Renal cortical epithelial cell (primary cell): ENCODE measurements at regions not wholly inside any gene's neighbourhood (a gene's known extent, or its start where the extent isn't known, plus 50 kb on each side); places are given as distances from the start of the nearest gene placed in this dataset.
"Not testable (repeated sequence)": the region's sequence is repeated elsewhere in the genome, so short reads cannot be mapped to it uniquely, and the experiment has no call there.

Experiments used
- DNase-seq: peaks from one replicate; pipeline ENCODE4 v3.0.0-alpha.2; 2011; ENCODE audit warnings: low read depth

DNA sequence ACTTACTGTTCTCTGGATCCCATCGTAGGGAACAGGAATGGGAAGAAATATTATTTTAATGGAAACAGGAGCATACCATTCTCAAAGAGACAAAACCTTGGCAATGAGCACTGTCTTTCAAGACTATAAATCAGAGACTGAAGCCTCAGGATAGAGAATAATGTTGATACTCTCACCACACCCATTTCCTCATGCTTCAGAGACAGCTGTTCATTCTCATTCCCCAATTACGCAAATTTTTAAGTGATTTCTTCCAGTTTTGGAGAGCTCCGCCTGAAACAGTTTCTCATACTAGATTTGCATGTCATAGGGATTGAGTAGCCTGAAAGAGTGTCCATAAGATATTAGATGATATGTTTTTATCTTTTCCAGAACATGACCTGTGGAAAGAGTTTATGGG is 290.5 kb upstream of the RASA1 start:
- no peak for DNase-seq

DNA sequence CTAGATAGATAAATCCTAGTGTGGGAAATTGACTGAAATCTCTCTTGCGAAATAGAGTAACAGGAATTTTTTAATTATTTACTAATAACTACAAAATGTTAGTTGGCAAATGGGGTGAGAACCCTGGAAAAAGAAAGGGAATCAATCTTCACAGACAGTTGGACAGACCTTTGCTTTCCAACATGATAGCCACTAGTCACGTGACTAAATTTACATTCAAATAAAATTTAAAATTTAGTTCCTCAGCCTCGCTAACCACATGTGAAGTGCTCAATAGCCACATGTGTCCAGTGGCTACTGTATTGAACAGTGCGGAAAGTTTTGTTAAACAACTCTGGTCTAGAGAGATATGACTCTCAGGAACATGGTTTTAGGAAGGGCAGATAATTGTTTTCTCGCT is 289.9 kb upstream of the RASA1 start:
- no peak for DNase-seq

DNA sequence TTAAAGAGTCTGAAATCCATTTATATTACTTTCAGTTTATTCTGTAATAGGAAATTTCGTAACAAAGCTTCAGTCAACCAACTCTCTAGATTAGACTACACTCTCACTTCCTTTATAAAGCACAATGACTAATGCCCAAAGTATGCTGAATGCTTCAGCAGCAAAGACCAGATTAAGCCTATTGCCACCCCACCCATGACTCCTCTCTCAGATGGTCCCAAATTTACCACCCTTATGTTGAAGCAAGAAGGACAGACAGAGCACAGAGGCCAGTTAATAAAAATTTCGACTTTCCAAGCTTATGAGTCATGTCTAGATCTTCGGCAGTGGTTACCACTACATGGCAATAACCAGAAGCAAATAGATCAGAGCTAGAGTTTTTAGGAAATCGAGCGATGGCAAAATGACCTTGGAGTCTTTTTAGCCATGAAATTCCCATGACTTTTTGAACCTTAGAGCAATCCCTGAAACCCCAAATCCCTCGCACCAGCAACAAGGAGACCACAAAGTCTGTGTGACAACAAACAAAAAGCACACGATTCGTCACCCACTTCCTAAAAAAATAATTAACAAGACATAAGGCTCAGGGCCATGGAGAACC is 287.8 kb upstream of the RASA1 start:
- DNase-seq: peak; percentile 88

DNA sequence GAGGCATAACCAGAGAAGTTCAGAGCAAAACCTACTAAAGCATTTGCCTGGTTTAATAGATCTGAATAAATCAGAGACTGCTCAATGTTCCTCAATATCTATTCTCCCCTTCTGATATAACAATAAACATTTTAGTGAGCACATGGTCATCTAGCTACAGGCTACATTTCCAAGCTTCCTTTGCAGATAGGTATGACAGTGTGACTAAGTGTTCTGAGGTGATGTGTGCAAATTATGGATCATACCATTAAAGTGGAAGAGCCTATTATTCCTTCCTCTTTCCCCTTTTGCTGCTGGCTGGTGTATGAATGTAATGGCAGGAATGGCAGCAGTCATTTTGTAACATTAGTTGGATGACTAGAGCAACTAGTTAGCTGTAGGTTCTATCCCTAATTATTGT is 285.8 kb upstream of the RASA1 start:
- no peak for DNase-seq

DNA sequence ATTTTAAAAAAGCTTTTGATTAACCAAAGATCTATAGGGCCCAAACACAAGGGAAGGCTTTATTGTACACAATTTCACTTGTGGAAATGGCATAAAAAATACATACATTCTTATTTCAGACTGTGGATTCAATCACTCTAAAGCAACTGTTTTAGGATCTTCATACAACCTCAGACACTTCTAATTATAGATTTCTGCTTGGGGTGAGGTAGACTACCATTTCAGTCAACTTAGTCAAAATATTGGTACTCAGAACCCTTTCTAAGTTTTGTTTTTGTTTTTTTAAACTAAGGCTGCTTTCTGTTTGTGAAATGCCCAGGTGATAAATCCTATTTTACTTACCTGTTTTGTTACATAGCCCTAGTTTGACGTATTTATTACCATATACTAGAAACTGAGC is 284.5 kb upstream of the RASA1 start:
- no peak for DNase-seq

DNA sequence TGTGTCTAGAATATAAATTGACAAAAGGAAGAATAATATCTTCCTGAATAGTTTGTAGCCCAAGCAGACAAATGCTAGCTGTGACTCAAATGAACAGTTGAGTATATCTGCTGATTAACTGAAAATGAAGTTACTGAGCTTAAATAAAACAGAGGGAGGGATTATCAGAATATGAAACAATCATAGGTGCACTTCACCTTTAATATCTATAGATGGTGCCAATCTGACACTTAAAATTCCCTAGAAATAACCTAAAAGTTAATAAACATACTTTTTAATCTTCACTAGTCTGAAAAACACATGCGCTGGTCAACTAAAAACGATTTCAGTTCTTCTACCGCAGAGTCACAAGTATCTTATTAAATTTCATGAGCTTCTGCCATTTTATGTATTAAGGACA is 280.8 kb upstream of the RASA1 start:
- DNase-seq: no peak

DNA sequence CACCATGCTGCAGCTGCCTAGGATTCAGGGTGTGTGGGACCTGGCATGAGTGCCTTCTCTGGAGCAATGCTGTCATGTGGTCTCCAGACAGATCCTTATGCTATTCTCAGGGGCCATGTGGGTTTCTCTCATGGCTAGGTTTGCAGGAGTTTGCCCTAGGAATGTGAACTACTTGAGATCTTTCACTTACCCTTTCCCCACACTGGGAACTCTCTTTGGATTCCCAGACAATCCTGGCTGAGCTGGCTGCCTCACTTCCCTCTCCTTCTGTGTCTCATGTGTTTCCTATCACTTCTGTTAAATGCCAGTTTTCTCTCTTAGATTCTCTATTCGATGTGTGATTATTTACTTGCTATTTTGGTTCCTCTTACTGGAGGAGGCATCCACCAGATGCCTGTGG is 270.2 kb upstream of the RASA1 start:
- DNase-seq: peak; percentile 63

DNA sequence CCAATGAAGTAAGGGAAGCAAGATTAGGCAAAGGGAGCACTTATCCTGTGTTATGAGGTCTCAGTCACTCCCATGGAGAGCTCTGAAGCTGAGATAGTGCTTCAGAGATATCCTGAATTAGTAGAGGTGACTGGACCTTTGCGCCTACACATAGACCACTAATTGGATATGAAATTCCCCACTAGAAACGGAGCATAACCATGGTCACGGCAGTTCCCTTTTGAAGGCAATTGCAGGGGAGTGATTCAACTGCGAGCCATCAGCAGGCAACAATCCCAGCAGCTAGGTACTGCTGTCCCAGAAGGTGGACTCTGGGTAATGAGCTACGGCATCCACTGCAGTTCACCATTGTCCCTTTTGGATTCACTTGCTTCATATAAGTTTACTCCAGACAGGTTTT is 267.7 kb upstream of the RASA1 start:
- DNase-seq: peak; percentile 94

DNA sequence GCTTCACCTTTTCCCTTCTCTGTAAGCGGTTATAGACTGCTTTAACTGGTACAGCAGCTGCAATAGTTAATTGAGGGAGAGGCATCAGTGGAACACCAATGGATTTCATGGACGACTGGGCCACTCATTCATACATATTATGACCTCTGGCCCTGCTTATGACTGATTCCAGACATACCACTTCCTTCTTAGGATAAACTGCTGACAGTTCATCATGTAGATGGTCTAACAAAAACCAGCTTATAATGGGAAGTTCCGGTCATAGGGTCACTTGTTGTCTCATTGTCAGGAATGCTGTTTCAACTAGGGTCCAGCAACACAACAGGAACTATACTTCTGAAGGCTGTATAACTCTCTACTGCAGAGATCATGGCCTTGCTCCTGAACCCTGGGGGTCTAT is 265.2 kb upstream of the RASA1 start:
- peak; percentile 75 for DNase-seq

DNA sequence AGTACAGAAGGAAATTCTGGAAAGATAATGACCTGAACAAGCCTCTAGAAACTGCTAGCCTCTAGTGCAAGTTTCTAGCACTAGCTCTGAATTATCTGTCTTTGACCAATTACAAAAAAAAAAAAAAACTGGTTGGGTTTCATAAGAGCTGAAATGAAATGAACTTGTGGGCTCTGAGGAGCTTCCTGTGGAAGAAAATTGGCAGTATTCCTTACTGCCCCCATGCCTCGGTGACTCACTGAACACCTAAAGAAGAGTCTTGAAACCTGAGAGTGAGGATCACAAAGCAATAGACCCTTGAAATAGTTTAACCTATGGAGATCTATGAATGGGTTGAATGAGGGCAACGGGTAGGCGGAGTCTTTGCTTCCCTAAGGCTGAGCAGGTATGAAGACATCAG is 263.6 kb upstream of the RASA1 start:
- peak; percentile 81 for DNase-seq

DNA sequence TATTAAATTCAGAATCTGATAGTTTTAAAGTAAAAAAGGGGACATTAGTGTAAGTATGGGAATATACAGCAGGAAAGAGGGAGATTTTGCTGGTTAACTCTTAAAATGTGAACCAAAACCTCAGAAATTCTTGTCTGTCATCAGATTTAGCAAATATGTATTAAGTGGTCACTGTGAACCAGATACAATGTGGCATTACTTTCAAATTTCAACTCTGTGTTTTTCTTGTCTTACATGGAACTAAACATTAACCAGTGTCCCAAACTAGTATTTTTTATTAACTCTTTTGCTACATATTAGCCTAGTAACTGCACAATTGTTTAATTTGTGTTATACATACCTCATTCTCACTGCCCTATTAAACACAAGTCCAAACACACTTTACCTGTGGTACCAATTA is 259.9 kb upstream of the RASA1 start:
- DNase-seq: peak; percentile 60

DNA sequence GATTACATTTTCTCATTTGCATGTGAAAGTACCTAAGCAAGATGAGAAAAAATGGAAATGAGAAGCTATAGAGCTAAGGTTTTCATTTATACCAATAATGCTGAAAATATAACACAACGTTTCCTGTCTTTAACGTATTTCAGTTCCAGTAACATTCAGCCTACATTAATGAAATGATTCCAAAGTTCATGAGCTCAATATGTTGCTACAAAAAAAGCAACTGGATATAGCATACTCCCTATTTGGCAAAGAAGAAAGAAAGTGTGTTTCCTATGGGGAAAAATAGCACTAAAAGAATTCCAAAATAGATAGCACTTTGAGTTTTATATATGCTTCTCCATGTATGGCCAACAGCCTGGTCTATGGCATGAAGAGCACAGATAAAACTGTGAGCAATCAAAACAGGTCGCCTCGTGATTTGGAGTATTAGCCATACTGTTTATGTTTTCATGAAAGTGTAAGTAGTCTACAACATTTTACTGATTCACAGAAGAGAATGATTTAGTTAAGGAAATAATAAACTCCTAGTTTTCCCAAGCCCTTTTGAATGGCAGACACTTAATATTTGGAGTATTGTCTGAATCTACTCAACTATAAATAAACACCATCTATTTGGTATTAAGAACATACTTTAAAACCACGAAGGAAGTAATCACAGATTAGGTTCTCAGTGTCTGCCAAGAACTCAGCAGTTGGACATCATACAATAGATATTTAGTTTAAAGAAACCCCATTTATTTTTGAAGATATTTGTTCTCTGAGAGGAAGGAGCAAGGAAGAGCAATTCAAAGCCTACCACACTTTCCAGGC is 258.7 kb upstream of the RASA1 start:
- peak; percentile 72 for DNase-seq

DNA sequence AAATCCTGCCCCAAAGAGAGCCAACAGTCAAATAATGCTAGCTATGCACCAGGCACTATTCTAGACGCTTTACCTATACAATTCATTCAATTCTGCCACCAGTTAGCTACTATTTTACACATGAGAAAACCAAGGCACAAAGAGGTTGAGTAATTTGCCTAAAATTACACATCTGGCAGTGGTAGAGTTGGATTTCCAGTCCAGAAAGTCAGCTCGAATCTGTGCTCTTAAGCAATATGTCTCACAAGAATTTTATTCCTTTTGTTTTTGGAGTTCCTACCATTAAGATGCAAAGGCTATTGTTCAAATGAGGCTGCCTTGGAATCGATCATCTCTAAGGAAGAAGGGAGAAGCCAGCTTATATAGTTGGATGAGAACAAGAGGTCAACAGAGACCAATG is 256.9 kb upstream of the RASA1 start:
- no peak for DNase-seq

DNA sequence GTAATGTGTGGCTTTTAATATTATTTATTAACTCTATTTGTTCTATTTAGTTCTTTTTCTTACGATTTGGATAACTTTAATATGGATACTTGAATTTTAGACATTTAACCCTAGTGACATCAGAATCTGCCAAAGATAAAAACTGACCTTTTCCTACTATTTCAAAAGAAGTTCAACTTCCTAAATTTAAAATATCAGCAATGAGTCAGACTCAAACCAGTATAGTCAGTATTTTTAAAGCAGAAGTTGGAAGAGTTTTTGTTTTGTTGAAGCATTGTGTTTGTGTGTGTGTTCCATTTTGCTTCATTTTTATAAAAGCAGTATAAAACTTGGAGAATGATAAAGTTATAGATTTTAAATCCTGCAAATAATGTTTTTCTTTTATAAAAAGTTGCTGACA is 251.8 kb upstream of the RASA1 start:
- no peak for DNase-seq

DNA sequence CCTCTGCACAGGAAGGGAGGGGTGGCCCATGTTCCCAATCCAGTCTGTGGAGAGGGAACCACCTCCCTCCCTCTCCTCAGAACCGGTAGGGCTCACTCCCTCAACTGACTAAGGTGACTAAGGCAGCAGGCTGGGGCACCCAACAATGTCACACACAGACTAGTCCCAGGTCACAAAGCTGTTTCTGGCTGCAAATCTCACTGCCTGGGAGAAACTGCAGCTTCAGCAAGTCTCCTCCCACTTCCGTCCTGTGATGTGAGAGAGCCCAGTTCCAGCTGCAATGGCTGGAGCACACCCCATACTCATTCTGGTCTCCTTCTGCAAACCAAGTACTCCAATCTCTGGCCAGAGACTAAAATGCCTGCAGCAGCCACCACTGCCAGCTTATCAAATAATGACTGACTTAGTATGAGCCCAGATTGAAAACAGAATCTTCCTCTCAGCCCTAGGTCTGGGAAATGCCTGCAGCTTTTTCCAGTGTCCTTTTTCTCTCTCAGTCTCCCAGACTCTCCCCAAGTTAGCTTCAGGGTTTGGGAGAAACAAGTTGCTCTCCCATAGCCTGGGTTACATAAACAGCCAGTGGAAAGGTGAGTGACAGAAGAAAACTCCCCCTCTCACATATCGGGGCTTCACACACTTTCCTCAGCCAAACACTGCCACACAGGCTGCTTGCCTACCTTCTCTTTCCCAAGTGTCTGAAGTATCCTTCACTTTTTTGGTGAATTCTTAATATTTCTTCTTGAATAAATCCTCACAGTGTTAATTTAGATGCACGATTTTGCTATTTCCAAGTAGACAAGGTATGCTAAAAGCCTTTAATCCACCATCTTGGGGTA is 247.4 kb upstream of the RASA1 start:
- DNase-seq: peak; percentile 30

DNA sequence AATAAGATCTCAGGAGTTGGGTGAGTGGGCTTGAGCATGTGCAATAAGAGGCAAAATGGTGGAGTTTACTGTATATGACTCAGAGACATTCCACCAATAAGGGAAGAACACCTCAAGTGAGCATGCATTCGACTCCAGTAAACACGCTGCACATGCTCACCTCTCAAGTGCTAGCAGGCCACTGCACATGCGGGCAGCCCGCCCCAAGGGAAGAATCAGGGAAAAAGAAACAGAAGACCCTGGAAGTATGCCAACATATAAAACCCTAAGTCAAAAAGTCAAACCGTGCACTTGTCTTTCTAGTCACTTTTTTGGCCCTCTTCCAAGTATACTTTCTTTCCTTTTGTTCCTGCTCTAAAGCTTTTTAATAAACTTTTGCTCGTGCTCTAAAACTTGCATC is 245.3 kb upstream of the RASA1 start:
- no peak for DNase-seq

DNA sequence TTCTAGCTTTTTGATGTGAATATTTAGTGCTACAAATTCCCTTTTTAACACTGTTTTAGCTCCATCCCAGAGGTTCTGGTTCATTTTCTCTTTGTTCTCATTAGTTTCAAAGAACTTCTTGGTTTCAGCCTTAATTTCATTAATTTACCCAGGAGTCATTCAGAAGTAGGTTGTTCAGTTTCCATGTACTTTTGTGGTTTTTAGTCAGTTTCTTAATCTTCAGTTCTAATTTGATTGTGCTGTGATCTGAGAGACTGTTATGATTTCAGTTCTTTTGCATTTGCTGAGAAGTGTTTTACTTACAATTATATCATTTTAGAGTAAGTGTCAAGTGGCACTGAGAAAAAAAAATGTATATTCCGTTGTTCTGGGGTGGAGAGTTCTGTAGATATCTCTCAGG is 240.1 kb upstream of the RASA1 start:
- DNase-seq: no peak

DNA sequence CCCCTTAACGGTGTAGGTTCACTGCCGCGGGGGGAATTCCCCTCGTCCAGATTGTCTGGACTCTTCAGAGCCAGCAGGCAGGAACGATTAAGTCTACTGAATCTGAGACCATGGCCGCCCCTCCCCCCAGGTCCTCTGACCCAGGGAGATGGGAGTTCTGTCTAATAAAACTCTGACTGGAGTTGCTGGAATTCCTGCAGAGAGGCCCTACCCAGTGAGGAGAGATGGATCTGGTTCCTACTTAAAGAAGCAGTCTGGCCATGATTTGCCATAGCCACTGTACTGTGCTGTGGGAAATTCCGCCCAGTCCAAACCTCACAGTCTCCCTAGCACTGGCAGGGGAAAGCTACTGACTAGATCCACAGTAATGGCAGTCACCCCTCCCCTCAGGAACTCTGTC is 237.7 kb upstream of the RASA1 start:
- DNase-seq: no peak

DNA sequence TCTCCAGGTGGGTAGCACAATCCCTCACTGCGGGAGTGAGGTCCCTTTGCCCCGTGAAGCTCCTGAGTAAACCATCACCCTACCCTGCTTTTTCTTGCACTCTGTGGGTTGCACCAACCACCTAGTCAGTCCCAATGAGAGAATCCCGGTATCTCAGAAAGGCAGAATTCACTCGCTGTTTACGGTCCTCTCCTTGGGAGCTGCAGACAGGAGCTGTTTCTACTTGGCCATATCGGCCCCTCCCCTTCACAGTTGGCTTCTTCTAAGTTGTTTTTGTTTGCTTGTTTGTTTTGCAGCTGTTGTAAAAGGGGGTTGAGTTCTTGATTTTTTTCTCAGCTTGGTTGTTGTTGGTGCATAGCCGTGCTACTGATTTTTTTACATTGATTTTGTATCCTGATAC is 237.0 kb upstream of the RASA1 start:
- no peak for DNase-seq

DNA sequence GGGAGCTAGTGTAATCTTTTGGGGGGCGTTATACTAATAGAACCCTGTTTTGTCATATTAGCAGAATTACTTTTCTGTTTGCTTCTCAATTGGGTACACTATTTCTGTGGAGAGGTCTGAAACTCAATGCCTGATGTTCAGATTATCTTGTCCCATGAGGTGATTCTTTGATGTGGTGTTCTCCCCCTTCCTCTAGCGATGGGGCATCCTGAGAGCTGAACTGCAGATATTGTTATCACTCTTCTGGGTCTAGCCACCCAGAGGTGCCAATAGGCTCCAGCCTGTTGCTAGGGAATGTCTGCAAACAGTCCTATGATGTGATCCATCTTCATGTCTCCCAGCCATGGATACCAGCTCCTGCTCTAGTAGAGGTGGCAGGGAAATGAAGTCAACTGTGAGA is 233.1 kb upstream of the RASA1 start:
- no peak for DNase-seq

DNA sequence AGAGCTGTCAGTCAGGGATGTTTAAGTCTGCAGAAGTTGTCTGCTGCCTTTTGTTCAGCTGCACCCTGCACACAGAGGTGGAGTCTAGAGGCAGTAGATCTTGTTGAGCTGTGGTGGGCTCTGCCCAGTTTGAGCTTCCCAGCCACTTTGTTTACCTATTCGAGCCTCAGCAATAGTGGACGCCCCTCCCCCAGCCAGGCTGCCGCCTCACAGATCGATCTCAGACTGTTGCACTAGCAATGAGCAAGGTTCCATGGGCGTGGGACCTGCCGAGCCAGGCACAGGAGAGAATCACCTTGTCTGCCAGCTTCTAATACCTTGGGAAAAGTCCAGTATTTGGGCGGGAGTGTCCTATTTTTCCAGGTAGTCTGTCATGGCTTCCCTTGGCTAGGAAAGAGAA is 225.1 kb upstream of the RASA1 start:
- no peak for DNase-seq

DNA sequence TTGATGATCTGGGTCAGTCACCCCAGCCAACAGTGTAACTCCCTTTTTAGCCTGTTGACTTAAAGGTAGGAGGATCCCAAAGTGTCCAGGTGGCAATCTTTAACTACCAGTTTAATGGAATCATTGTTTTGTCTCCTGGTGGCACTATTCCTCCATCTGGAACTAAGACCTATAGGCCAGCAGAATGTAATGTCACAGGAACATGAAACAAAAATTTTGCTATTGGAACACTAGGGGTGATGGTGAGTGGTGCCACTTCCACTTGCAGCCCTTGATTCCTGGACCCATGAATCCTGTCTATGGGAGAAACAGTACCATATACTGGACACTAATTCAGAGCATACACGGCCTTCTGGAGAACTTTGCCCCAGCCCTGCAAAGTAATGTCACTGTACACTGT is 219.5 kb upstream of the RASA1 start:
- no peak for DNase-seq

DNA sequence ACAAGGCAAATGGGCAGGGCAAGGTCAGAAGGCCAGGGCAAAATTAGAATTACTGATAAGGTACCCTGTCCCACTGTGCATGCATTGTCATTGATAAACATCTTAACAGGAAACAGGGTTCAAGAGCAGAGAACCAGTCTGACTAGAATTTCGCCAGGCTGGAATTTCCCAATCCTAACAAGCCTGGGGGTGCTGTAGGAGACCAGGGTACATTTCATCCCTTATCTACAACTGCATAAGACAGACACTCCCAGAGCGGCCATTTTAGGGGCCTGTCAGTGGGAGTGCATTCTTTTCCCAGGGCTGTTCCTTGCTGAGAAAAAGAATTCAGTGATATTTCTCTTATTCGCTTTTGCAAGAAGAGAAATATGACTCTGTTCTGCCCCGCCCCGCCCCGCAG is 218.7 kb upstream of the RASA1 start:
- not testable (repeated sequence) for DNase-seq
